HCT116 (cell line): ENCODE measurements at regions not wholly inside any gene's neighbourhood (a gene's known extent, or its start where the extent isn't known, plus 50 kb on each side); places are given as distances from the start of the nearest gene placed in this dataset.

Experiments
- CTCF ChIP-seq, 3 experiments: fragments of 200-600 bp in 1 of 3; sonication (generic) in 1 of 3; IDR thresholded peaks in 2 of 3; conservative IDR thresholded peaks in 1 of 3; 2 replicates each; pipeline ENCODE4 v1.5.1; 2012 to 2017; ENCODE audit warnings: low read depth in 2 of 3, low read length in 2 of 3, antibody characterized with exemption in 1 of 3, borderline replicate concordance in 1 of 3, control low read depth in 1 of 3, mild to moderate bottlenecking in 1 of 3, mixed read lengths in 1 of 3, mixed run types in 1 of 3, moderate library complexity in 1 of 3; ENCODE audit not compliant: insufficient read depth in 1 of 3
- EGR1 ChIP-seq: IDR thresholded peaks from 2 replicates; pipeline ENCODE4 v1.6.1; 2012; ENCODE audit warnings: low read depth
- EZH2 ChIP-seq: fragments of 200-600 bp; sonication (generic); IDR thresholded peaks from 2 replicates; pipeline ENCODE4 v1.6.1; 2017; ENCODE audit warnings: antibody characterized with exemption, mixed run types
- EZH2phosphoT487 ChIP-seq: fragments of 200-600 bp; IDR thresholded peaks from 2 replicates; pipeline ENCODE4 v1.6.1; 2018; ENCODE audit warnings: antibody characterized with exemption, borderline replicate concordance
- FOSL1 ChIP-seq: IDR thresholded peaks from 2 replicates; pipeline ENCODE4 v1.6.1; 2012; ENCODE audit warnings: low read depth
- JUND ChIP-seq: IDR thresholded peaks from 2 replicates; pipeline ENCODE4 v1.6.1; 2012
- POLR2A ChIP-seq: IDR thresholded peaks from 2 replicates; pipeline ENCODE4 v1.7.0; 2011; ENCODE audit warnings: borderline replicate concordance; ENCODE audit not compliant: insufficient read depth, insufficient read length; ENCODE audit errors: extremely low read depth
- POLR2AphosphoS5 ChIP-seq: IDR thresholded peaks from 2 replicates; pipeline ENCODE4 v1.6.1; 2011; ENCODE audit warnings: mild to moderate bottlenecking, low read depth, low read length, moderate library complexity
- REST ChIP-seq: IDR thresholded peaks from 2 replicates; pipeline ENCODE4 v1.6.1; 2012; ENCODE audit warnings: low read depth
- SP1 ChIP-seq: IDR thresholded peaks from 2 replicates; pipeline ENCODE4 v1.6.1; 2012; ENCODE audit warnings: low read depth
- TCF7L2 ChIP-seq: IDR thresholded peaks from 2 replicates; pipeline ENCODE4 v1.7.0; 2011; ENCODE audit warnings: borderline replicate concordance, inconsistent platforms; ENCODE audit not compliant: insufficient read depth, insufficient read length; ENCODE audit errors: extremely low read depth
- ZFX ChIP-seq: fragments of 450-650 bp; IDR thresholded peaks from 2 replicates; pipeline ENCODE4 v1.6.1; 2017

- TF ChIP-seq ZFX: no peak
- TF ChIP-seq SP1: no peak
- no peak for TF ChIP-seq EZH2
- no peak for TF ChIP-seq CTCF (IDR thresholded peaks at IDR 0.05 in 2 of 3, conservative IDR thresholded peaks at IDR 0.05 in 1 of 3; ENCODE audit: borderline replicate concordance in 1 of 3, insufficient read depth in 1 of 3, low read depth in 2 of 3, low read length in 2 of 3)
- no peak for TF ChIP-seq POLR2A
- no peak for TF ChIP-seq REST
- TF ChIP-seq EZH2phosphoT487: no peak
- no peak for TF ChIP-seq POLR2AphosphoS5
- TF ChIP-seq JUND: no peak
- no peak for TF ChIP-seq TCF7L2
- TF ChIP-seq FOSL1: no peak
- no peak for TF ChIP-seq EGR1
These were observed 69.3 kb upstream of the MAOA start for GRCh38 chrX:43586830-43587229.
